Breast epithelium (tissue), 4 donors: ENCODE measurements at regions not wholly inside any gene's neighbourhood (a gene's known extent, or its start where the extent isn't known, plus 50 kb on each side); places are given as distances from the start of the nearest gene placed in this dataset.

Experiments used
- DNase-seq, 2 donors: peaks; one replicate each; pipeline ENCODE4 v3.0.0-alpha.2; 2019; ENCODE audit warnings: low spot score in 2 of 2
- H3K27ac ChIP-seq, 2 donors: fragments of 200-600 bp; sonication (generic) in 1 of 2; one replicate each; pipeline ENCODE4 v1.5.1; 2016 to 2019; ENCODE audit warnings: mild to moderate bottlenecking in 1 of 2
- H3K27me3 ChIP-seq, 2 donors: fragments of 200-600 bp; sonication (generic) in 1 of 2; one replicate each; pipeline versions ENCODE4 v1.5.1 to v1.6.0; 2017 to 2019; ENCODE audit warnings: control low read depth in 1 of 2, mild to moderate bottlenecking in 1 of 2
- H3K36me3 ChIP-seq: fragments of 200-600 bp; one replicate; pipeline ENCODE4 v1.5.1; 2019
- H3K4me1 ChIP-seq, 2 donors: fragments of 200-600 bp; sonication (generic); one replicate each; pipeline ENCODE4 v1.5.1; 2016 to 2019; ENCODE audit warnings: control low read depth in 1 of 2
- H3K4me3 ChIP-seq, 3 donors: fragments of 200-600 bp; sonication (generic); 1 replicate in 2 of 3; 2 replicates in 1 of 3; pipeline ENCODE4 v1.5.1; 2016 to 2019; ENCODE audit warnings: mild to moderate bottlenecking in 3 of 3, moderate library complexity in 2 of 3
- H3K9me3 ChIP-seq, 2 donors: fragments of 200-600 bp; sonication (generic) in 1 of 2; one replicate each; pipeline ENCODE4 v1.5.1; 2016 to 2019; ENCODE audit warnings: control low read depth in 1 of 2
- POLR2A ChIP-seq: fragments of 450-650 bp; IDR thresholded peaks from one replicate; pipeline ENCODE4 v1.6.1; 2016; ENCODE audit warnings: antibody characterized with exemption, mild to moderate bottlenecking, moderate library complexity
- POLR2AphosphoS5 ChIP-seq, 3 donors: sonication (generic); formaldehyde crosslinking; IDR thresholded peaks; one replicate each; pipeline ENCODE4 v1.6.1; 2017; ENCODE audit warnings: antibody characterized with exemption in 3 of 3
- intact Hi-C: fragments of 100-400 bp; cut with DNase I; formaldehyde crosslinking; loops from one replicate; pipeline ENCODE4 v1.15.1; 2023; ENCODE audit warnings: low total_unique reads
- TF ChIP-seq, protein P1 (sequence below), 3 donors: fragments of 450-650 bp; IDR thresholded peaks; one replicate each; pipeline ENCODE4 v1.5.1; 2016 to 2017; ENCODE audit warnings: antibody characterized with exemption in 3 of 3, mild to moderate bottlenecking in 3 of 3, moderate library complexity in 3 of 3

DNA sequence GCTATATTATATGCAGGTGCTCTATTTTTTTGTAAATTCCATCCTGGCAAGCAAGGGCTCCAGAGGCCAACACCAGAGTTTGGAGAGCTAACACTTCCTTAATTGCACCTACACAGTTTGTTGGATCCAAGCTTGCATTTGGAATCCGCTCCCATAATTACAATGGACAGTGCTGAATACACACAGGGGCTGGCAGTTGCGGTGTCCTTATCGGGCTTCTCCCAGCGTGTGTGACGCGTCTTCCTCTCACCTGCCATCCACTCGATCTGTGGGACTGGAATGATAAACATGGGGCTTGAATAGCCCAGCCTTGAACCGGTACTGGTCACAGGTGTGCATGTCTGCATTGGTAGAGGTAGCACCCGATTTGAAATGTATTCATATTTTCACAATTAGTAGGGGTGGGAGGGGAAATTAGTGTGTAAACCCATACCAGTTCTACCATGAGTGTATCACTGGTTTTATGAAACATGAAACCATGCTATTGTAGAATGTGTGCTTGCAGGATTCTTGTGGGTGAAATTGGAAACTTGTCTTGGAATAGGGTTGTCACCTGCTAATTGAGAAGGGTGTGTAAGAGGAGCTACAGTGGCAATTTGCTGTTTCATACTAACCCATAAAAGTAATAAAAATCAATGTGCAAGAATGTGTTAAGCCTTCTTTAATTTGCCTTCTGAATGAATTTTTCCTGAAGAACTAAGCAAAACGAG, 316.5 kb downstream of the WDR11 start:
- TF ChIP-seq, protein P1, sequence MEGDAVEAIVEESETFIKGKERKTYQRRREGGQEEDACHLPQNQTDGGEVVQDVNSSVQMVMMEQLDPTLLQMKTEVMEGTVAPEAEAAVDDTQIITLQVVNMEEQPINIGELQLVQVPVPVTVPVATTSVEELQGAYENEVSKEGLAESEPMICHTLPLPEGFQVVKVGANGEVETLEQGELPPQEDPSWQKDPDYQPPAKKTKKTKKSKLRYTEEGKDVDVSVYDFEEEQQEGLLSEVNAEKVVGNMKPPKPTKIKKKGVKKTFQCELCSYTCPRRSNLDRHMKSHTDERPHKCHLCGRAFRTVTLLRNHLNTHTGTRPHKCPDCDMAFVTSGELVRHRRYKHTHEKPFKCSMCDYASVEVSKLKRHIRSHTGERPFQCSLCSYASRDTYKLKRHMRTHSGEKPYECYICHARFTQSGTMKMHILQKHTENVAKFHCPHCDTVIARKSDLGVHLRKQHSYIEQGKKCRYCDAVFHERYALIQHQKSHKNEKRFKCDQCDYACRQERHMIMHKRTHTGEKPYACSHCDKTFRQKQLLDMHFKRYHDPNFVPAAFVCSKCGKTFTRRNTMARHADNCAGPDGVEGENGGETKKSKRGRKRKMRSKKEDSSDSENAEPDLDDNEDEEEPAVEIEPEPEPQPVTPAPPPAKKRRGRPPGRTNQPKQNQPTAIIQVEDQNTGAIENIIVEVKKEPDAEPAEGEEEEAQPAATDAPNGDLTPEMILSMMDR (IDR thresholded peaks at IDR 0.05) = no peak
- TF ChIP-seq POLR2AphosphoS5 (IDR thresholded peaks at IDR 0.05) = no peak
- TF ChIP-seq POLR2A = no peak
- no peak overlapping the region for H3K4me3 ChIP-seq
- intact Hi-C loops = no loop called here

DNA sequence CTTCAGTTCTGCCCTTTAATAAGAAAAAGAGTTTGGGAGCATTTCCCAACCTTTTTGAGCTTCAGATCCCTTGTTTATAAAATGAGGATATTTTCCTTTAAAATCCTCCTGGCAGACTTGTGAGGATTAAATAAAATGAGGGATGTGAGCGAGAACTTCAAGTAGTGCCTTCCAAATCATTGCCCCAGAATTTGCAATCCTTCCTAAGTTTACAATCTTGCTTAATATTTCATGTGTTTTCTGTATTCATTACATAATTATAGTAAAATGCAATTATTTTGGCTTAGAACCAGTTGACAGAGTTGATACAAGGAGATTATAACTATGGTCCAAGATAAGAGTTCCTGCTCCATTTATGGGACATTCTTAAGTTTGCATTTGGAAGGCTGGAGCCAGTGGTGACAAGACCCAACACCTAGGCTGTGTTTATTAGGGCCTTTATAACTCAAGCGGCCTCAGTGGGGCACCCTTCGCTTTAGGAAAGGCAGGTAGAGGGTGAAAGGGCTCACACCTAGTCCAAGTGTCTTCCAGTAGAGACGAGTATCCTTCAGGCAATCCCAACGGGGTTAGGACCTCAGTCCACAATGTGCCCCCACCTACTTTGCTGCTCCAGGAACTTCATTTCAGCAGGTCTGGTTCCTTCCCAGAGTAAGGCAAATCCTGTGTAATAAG, 317.5 kb downstream of the WDR11 start:
- Histone ChIP-seq H3K4me3 (no peak overlapping the region), H3K27ac (no peak overlapping the region), H3K9me3 (peaks cover 0 to 7% of the 10 kb centered on the region in 2 donors), H3K36me3 (no peaks in the 10 kb centered on the region), H3K27me3 (peaks cover 0 to 8% of the 10 kb centered on the region in 2 donors), H3K4me1 (no peaks in the 10 kb centered on the region)
- no peak for TF ChIP-seq POLR2AphosphoS5 (IDR thresholded peaks at IDR 0.05)
- TF ChIP-seq, protein P1 (IDR thresholded peaks at IDR 0.05) = no peak
- no peak for TF ChIP-seq POLR2A
- no peak for DNase-seq
- intact Hi-C loops = no loop called here

More for the DNA sequence above, 316.5 kb downstream of the WDR11 start:
- no peaks in the 10 kb centered on the region for H3K36me3 ChIP-seq
- no peak for DNase-seq
- peaks cover 0 to 8% of the 10 kb centered on the region in 2 donors for H3K9me3 ChIP-seq
- no peaks in the 10 kb centered on the region for H3K4me1 ChIP-seq
- peaks cover 0 to 8% of the 10 kb centered on the region in 2 donors for H3K27me3 ChIP-seq
- H3K27ac ChIP-seq = no peak overlapping the region

DNA sequence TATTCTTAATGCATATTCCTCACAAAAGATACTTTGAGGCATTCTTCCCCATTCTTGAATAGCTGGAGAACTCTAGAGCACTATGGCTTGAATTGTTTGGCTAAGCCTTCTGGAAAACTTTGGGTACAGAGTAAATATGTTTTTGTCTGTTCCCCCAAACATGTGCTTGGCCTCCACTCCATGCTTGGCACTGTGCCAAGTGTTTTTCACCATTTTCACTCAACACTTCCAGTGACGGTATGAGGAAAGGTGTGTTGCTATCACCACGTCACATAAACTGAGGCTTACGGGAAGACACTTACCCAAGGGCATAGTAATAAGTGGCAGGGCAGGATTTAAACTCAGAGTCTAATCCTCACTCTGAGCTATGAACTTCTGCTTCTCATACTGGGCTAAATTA, 318.2 kb downstream of the WDR11 start:
- Histone ChIP-seq H3K27me3 (peaks cover 0 to 8% of the 10 kb centered on the region in 2 donors), H3K4me3 (no peak overlapping the region), H3K9me3 (peaks cover 0 to under 1% of the 10 kb centered on the region in 2 donors), H3K36me3 (no peaks in the 10 kb centered on the region), H3K4me1 (no peaks in the 10 kb centered on the region), H3K27ac (no peak overlapping the region)
- TF ChIP-seq POLR2A (no peak), POLR2AphosphoS5 (IDR thresholded peaks at IDR 0.05) (no peak)
- TF ChIP-seq, protein P1 (IDR thresholded peaks at IDR 0.05) = no peak
- intact Hi-C loops = no loop called here
- DNase-seq = no peak

DNA sequence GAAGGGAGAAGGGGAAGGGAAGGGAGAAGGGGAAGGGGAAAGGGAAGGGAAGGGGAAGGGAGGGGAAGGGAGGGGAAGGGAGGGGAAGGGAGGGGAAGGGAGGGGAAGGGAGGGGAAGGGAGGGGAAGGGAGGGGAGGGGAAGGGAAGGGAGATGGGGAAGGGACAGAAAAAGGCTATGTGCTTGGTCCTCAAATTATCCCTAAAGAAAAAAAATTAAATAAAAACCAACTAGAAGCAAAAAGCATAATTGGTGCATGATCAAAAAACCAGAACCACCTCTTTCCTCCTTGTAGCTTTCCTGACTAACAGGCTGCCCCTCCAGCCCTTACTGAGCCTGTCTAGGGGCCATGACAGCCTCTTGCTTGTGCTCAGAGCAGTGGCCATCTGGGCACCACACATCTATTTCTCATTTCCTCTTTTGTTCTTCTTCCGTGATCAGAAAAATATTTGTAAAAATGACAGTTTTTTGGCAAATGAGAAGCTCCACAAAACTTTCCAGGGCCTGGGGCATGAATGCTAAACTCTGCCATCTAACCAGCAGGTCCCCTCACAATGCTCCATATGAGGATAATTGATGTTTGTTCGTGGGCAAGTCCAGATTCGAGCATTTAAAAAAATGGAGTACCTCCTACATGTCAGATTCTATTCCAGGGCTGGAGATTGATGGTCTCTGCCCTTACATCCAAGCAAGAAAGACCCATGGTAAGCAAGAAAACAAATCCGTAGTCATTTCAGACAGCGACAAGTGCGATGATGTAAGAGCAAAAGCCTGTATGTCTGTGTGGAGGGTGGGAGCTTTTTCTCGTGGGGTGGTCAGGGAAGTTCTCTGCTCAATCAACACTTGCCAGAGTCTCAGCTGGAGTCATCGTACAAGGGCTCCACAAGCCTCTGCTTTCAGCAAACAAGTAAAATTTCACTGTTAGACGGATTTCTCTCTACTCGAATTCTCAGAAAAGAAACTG, 320.9 kb downstream of the WDR11 start:
- intact Hi-C loops = no loop called here
- no peaks in the 10 kb centered on the region for H3K9me3 ChIP-seq

More for the DNA sequence above, 320.9 kb downstream of the WDR11 start:
- TF ChIP-seq POLR2A (no peak), POLR2AphosphoS5 (IDR thresholded peaks at IDR 0.05) (no peak)
- TF ChIP-seq, protein P1 (IDR thresholded peaks at IDR 0.05) = no peak
- no peak overlapping the region for H3K27ac ChIP-seq
- H3K27me3 ChIP-seq = peaks cover 0 to 7% of the 10 kb centered on the region in 2 donors
- no peak overlapping the region for H3K4me3 ChIP-seq
- no peaks in the 10 kb centered on the region for H3K4me1 ChIP-seq
- DNase-seq = no peak
- H3K36me3 ChIP-seq = no peaks in the 10 kb centered on the region
